ENCODE measurements at regions not wholly inside any gene's neighbourhood (a gene's known extent, or its start where the extent isn't known, plus 50 kb on each side); places are given as distances from the start of the nearest gene placed in this dataset.

DNA sequence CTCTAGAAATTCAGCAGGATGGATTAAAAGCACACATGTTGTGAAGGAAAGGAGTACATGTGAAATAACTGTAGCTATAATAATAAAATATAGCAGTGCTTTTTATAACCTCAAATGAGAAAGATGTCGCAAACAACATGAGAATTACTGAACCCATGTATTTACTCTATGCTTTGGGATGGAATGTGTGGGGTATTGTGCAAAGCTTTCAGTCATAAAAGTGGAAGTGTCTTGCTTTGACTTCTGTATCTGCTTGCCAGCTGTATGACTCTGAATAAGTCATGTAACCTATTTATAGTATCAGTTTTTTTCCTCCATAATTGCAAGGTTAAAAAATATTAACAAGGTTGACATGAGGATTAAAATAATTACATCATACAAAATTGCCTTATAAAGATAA is 519.3 kb upstream of the CADM2 start:
- no peak for DNase-seq (ENCODE audit: low spot score)

GRCh38 chr3:84440291-84440690 is 518.5 kb upstream of the CADM2 start:
- no peak for DNase-seq (ENCODE audit: low spot score)

DNA sequence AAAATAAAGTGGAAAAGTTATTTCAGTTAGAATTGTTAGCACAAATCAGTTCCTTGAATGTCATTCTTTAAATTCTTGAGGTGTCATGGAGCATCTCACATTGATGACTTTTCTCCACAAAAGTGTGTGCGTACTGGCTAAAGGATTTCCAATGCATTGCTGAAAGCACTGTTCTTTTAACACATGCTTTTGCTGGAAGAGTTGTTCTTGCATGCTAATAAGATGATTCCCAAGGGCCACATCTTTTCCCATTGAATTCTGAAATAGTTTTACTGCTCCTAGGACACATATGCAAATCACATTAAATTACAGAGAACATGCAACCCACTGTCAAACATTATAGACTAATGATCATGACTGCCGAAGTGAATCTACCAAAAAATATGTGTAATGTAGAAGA is 516.3 kb upstream of the CADM2 start:
- DNase-seq (ENCODE audit: low spot score): no peak

- no peak for DNase-seq (ENCODE audit: low spot score)
Observed at GRCh38 chr3:84444726-84445521, 513.9 kb upstream of the CADM2 start.

GRCh38 chr3:84487296-84487695 is 471.5 kb upstream of the CADM2 start:
- DNase-seq (ENCODE audit: low spot score): no peak

DNA sequence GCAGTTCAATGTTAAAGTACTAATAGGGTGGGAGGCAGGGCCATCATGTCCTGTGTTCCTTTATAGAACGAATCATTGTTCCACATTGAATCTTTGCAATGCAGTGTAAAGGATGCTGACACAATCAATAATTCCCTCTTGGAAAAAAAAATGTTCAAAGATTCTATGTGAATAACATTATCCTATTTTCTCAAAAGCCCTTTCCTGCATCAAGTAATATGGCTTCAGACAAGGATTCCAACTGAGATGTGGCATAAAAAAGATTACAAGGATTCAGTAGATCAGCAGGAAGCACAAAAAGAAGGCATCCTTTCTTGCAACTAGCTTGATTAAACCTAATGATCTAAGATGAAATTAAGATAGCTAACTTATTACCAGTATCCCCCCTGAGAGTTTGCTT is 454.0 kb upstream of the CADM2 start:
- DNase-seq (ENCODE audit: low spot score): no peak

GRCh38 chr3:84510007-84510406 is 448.8 kb upstream of the CADM2 start:
- DNase-seq (ENCODE audit: low spot score): no peak

- DNase-seq (ENCODE audit: low spot score): no peak
Observed at GRCh38 chr3:84522893-84523292, 435.9 kb upstream of the CADM2 start.

GRCh38 chr3:84536916-84537315 is 421.9 kb upstream of the CADM2 start:
- no peak for DNase-seq (ENCODE audit: low spot score)

- DNase-seq (ENCODE audit: low spot score): no peak
Observed at GRCh38 chr3:84538597-84538996, 420.2 kb upstream of the CADM2 start.

DNA sequence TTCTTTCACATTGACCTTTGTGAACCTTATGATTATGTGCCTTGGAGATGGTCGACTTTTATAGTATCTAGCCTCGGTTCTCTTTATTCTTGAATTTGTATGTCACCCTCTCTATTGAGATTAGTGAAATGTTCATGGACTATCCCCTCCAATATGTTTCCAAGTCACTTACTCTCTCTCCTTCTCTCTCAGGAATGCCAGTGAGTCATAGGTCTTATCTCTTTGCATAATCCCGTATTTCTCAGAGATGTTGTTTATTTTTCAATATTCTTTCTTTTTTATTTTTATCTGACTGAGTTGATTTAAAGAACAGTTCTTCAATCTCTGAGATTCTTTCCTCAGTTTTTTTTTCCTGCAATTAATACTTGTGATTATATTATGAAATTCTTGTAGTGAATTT is 411.6 kb upstream of the CADM2 start:
- DNase-seq (ENCODE audit: low spot score): no peak

DNA sequence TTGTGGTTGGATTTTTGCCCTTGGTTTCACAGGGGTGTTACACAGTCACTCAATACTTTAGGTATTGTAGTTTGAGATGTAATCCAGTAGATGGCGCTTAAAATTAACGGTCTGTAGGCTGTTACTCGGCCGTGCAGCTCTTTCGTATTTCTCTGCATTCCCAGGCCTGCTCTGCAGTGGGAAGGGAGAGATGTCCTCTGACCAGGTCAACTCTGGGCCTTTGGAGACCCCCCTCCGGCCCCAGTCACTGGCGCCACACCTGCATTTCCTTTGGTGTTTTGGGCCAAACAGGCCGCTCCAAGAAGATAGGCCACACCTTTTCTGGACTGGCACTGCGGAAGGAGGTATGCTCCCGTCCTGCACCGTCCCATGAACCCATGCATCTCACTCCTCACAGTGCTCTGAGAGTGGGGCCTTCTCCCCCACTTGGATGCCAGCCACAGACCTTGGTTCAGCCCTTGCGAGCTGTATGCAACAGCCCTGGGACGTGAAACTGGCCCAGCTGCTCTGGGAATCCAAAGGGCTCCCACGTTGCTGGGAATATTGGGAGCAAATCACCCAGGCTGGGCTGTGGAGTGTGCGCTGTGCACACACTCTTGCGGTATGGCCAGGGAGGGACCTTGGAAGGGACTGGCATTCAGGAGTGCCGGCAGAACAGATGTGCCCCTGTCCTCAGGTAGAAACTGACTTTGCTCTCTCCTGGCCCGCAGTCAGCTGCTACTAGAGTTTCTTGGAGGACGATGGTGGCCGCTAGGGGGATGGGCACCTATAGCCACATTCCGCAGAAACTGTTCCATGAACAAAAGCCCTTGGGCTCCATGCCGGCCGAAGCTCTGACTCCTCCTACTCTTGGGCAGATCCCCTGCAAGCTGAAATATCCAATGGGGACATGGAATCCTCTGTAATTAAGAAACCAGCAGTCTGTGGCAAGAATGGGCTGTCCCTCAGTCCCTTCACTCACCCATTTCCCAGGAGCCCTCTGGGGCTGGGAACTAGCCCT is 410.5 kb upstream of the CADM2 start:
- DNase-seq (ENCODE audit: low spot score): peak; percentile 12

DNA sequence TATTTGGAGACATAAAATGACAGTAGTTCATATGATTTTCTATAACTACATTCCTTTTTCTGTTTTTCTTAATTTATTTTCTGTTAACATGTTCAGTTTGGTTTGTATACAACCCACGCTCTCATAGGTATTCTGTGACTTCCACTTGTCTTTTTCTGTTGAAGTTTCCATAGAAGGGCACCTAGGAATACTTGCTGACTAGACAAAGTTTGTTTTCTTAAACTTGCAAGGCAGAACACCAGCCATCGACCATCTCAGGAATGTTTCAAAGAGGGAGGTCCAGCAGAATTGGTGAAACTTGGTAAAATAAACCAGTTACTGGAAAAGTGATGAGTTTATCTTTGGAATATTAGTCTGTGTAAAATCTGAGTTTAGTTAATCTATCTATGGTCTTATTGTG is 403.2 kb upstream of the CADM2 start:
- no peak for DNase-seq (ENCODE audit: low spot score)

GRCh38 chr3:84566256-84566655 is 392.5 kb upstream of the CADM2 start:
- DNase-seq (ENCODE audit: low spot score): no peak

- no peak for DNase-seq (ENCODE audit: low spot score)
Observed at GRCh38 chr3:84567796-84568195, 391.0 kb upstream of the CADM2 start.

- DNase-seq (ENCODE audit: low spot score): no peak
Observed at GRCh38 chr3:84573962-84574361, 384.8 kb upstream of the CADM2 start.

DNA sequence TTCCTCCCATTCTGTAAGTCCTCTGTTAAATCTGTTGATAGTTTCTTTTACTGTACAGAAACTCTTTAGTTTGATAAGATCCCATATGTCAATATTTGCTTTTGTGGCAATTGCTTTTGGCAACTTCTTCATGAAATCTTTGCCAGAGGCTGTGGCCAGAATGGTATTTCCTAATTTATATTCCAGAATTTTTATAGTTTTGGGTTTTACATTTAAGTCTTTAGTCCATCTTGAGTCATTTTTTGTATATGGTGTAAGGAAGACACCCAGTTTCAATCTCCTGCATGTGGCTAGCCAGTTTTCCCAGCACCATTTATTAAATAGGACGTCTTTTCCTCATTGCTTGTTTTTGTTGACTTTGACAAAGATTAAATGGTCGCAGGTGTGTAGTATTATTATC is 372.4 kb upstream of the CADM2 start:
- DNase-seq (ENCODE audit: low spot score): no peak

DNA sequence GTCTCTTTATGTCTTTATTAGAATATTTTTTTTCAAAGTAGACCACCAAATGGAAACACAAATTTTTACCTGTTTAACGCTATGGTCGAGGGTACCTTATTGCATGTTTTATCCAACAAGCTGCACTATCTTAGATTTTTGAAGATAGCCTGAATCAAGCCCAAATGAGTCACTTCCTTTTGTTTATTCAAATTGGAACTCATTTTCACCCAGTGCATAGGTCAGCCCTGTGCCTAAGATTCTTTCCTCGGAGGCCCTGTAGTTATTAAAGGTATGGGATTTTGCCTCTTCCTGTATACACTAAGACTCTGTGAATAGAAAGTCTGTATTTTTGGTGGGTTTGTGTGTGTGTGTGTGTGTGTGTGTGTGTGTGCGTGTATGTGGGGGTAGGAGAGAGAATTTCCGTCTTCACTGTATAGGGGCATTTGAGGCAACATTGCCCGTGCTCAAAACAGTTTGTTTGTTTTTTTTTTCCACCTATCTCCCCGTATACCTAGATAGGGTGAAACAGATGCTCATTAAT is 358.0 kb upstream of the CADM2 start:
- DNase-seq (ENCODE audit: low spot score): no peak

DNA sequence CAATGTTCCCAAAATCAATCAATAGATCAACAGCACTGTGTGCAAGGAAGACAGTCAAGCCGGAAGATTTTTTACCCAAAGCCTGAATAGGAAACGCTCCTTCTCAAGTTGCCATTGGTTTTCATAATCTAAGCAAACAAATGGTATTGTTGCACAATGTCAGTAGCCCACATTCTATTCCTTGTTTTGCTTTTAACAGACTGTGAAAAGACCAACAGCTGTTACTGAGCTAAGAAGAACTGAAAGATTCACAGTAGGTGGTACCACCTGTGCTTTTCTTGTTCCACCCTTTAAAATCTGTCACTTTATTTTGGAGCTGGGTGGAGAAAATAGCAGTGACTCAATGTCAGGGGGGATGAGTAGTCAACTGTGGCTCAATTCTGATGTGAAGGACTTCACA is 357.5 kb upstream of the CADM2 start:
- no peak for DNase-seq (ENCODE audit: low spot score)

DNA sequence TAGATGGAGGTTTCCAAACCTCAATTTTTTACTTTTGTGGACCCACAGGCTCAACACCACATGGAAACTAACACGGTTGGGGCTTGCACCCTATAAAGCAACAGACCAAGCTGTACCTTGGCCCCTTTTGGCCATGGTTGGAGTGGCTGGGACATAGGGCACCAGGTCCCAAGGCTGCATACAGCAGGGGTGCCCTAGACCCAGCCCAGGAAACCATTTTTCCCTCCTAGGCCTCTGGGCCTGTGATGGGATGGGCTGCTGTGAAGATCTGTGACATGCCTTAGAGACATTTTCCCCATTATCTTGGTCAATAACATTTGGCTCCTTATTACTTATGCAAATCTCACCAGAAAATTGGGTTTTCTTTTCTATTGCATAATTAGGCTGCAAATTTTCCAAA is 337.0 kb upstream of the CADM2 start:
- no peak for DNase-seq (ENCODE audit: low spot score)

DNA sequence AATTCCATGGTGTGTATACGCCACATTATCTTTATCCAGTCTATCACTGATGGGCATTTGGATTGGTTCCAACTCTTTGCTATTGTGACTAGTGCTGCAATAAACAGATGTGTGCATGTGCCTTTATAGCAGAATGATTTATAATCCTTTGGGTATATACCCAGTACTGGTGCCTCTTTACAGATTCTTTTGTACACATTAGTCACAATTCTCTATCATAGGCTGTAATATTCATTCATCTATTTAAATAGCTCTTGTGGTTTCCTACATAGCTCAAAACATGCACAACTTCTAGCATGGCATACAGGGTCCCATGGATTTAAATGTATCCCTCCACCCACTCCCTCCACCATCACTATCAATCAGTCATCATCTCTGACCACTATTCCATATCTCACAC is 324.1 kb upstream of the CADM2 start:
- no peak for DNase-seq (ENCODE audit: low spot score)

DNA sequence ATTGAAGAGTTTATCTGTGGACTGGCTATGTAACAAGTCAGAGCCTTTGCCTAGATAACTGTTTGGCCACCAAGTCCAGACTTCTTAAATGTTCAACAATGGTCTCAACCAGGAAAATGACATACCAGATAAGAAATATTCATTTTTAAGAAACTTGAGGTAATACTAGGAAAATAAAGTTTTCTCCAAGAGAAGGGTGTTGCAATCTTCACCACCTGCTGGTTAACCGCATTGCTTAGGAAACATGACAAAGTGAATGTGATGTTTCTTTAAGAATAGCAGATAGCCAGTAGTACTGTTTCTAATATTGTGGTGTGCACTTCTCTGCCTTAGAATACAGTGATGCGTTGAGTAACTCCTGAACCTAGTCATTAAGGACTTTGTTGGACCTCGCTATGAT is 321.5 kb upstream of the CADM2 start:
- no peak for DNase-seq (ENCODE audit: low spot score)

DNA sequence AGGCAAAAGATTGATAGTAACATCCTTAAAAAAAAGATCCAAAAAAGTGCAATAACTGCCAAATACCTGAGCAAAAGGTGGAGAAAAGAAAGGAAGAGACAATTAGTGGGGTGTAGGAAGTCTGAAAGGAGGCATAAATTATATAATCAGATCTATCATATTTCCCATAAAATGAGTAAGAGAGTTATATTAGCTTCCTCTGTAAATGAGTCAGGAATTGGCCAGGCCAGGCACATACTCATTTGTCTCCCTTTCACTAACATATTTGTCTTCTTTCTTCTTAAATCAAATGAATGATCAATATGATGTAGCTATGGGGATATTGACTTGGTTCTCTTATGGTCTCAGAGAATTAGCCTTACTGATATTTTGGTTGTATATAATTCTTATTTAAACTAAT is 292.3 kb upstream of the CADM2 start:
- DNase-seq (ENCODE audit: low spot score): no peak
